ENCODE measurements at regions not wholly inside any gene's neighbourhood (a gene's known extent, or its start where the extent isn't known, plus 50 kb on each side); places are given as distances from the start of the nearest gene placed in this dataset.

GRCh38 chr7:148540041-148540738 lies 50.4 kb upstream of the C7orf33 start:
- no peak overlapping the region for H3K27ac Mint-ChIP-seq
- TF ChIP-seq, protein P1, sequence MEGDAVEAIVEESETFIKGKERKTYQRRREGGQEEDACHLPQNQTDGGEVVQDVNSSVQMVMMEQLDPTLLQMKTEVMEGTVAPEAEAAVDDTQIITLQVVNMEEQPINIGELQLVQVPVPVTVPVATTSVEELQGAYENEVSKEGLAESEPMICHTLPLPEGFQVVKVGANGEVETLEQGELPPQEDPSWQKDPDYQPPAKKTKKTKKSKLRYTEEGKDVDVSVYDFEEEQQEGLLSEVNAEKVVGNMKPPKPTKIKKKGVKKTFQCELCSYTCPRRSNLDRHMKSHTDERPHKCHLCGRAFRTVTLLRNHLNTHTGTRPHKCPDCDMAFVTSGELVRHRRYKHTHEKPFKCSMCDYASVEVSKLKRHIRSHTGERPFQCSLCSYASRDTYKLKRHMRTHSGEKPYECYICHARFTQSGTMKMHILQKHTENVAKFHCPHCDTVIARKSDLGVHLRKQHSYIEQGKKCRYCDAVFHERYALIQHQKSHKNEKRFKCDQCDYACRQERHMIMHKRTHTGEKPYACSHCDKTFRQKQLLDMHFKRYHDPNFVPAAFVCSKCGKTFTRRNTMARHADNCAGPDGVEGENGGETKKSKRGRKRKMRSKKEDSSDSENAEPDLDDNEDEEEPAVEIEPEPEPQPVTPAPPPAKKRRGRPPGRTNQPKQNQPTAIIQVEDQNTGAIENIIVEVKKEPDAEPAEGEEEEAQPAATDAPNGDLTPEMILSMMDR (IDR thresholded peaks at IDR 0.05) = no peak
- no peak for DNase-seq

More at GRCh38 chr7:148540041-148540738, 50.4 kb upstream of the C7orf33 start:
- Mint-ChIP-seq H3K27me3 (no peaks in the 10 kb centered on the region), H3K4me1 (peaks cover under 1% of the 10 kb centered on the region), H3K9me3 (no peaks in the 10 kb centered on the region), H3K4me3 (no peak overlapping the region), H3K36me3 (ENCODE audit: low read depth) (no peaks in the 10 kb centered on the region)
- ATAC-seq (ENCODE audit: low read depth) = no peak
- CTCF ChIA-PET = no interaction called here
- intact Hi-C loops (cut with micrococcal nuclease) = no loop called here
- POLR2A ChIA-PET = no interaction called here
